ES-I3 (cell line): ENCODE measurements at regions not wholly inside any gene's neighbourhood (a gene's known extent, or its start where the extent isn't known, plus 50 kb on each side); places are given as distances from the start of the nearest gene placed in this dataset.

Source experiments
- H3K36me3 ChIP-seq: 2 replicates; pipeline ENCODE4 v1.6.1; 2013; ENCODE audit warnings: mild to moderate bottlenecking, low read length, control low read depth, moderate library complexity; ENCODE audit not compliant: insufficient read depth
- H3K4me1 ChIP-seq: 2 replicates; pipeline ENCODE4 v1.6.1; 2013; ENCODE audit warnings: mild to moderate bottlenecking, control low read depth, low read length; ENCODE audit not compliant: insufficient read depth
- H3K9ac ChIP-seq: 2 replicates; pipeline ENCODE4 v1.6.1; 2013; ENCODE audit warnings: low read depth, mild to moderate bottlenecking, low read length, moderate library complexity
- H3K9me3 ChIP-seq: 2 replicates; pipeline ENCODE4 v1.6.1; 2013; ENCODE audit warnings: mild to moderate bottlenecking, low read length, moderate library complexity; ENCODE audit not compliant: control insufficient read depth, insufficient read depth

DNA sequence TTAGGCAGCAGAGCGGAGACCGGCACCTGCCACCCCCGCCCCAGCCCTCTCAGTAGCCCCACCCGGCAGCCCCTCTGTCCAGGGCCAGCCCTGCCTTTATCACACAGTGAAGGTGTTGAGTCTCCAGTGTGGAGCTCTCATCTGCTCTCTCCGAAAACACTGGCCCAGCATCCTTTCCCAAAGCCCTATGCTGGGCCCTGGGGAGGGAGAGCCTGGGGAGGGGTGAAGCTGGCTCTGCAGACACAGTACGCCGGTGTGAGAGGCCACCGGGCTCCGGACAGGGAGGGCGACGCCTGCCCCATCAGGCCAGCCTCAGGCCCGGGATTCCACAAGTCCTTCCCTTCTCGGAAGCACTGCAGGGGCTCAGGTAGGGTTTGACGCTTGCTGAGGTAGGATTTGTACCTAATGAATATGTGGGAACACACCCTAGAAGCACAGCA lies 186.9 kb downstream of the ERMARD start:
- no peak overlapping the region for H3K9ac ChIP-seq
- no peaks in the 10 kb centered on the region for H3K9me3 ChIP-seq
- H3K4me1 ChIP-seq: no peaks in the 10 kb centered on the region
- no peaks in the 10 kb centered on the region for H3K36me3 ChIP-seq

DNA sequence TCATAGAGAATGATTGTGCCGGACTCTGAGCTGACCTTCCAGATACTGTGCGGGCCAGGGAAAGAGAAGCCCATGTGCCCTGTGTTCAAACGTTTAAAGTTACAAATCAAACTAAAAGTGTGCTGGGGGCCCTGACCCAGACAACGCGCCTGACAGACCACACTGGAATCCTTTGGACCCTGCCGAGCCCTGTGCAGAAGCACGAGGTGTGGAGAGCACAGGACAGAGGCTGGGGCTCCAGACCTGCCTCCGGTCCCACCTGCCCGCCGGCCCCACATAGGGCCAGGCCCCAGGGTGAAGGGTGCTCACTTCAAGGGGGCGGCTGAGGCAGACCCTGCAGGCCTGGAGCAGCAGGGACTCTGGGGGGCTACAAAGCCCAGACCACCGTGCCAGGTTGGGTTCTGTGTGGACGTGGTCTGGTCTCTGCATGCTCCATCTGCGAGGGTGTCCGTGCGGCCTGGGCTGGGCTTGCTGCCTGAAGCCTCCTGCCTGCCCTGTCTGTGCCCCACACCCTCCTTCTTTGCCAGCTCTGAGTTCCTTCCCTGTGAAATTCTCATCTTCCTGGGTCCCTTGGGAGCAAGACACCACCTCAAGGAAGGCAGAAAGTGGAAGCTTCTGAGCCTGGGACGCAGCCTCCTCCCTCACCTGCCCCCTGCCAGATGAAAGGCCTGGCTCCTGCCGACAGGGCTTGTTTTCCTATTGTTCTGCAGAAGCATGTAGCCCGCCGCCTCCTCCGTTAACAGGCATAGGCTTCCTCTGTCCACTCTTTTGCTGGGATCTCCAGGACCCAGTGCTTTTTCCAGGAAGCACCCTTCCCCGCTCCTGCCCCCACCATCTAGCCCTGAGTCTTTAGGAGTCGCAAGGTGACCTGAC lies 186.2 kb downstream of the ERMARD start:
- H3K36me3 ChIP-seq: no peaks in the 10 kb centered on the region

DNA sequence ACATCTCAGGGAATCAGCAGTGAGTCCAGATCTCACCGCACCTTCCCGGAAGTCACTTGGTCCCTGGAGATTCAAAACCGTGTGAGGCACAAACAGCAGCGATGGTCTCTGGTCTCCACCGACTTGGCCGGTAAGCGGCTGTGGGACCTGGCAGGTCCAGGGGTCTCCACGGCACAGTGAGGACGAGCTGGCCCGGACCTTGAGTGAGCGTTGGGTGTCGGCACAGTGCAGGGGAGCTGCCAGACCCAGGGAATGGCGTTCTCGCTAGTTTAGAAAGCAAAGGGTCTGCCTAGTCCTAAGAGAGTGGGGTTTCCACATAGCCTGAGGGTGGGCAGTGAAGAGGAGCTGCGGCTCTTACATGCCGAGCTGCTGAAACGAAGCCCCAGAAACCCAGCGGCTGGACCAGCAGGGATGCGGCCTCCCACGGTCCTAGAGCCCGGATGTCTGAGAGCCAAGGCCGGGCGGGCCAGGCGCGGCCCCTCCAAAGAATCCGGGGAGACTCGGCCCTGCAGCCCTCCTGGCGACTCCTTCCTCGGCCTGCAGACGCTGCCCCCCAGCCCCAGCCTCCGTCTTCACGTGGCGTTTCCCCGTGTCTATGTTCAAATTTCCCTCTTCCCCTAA lies 185.0 kb downstream of the ERMARD start:
- no peaks in the 10 kb centered on the region for H3K36me3 ChIP-seq
- H3K9ac ChIP-seq: no peak overlapping the region
- no peaks in the 10 kb centered on the region for H3K9me3 ChIP-seq
- H3K4me1 ChIP-seq: no peaks in the 10 kb centered on the region

More for the DNA sequence above, 186.2 kb downstream of the ERMARD start:
- Histone ChIP-seq H3K9me3 (no peaks in the 10 kb centered on the region), H3K4me1 (no peaks in the 10 kb centered on the region), H3K9ac (no peak overlapping the region)

- Histone ChIP-seq H3K4me1 (no peaks in the 10 kb centered on the region), H3K36me3 (no peaks in the 10 kb centered on the region), H3K9me3 (no peaks in the 10 kb centered on the region), H3K9ac (no peak overlapping the region)
Observed at GRCh38 chr6:169935861-169936260, 184.4 kb downstream of the ERMARD start.

DNA sequence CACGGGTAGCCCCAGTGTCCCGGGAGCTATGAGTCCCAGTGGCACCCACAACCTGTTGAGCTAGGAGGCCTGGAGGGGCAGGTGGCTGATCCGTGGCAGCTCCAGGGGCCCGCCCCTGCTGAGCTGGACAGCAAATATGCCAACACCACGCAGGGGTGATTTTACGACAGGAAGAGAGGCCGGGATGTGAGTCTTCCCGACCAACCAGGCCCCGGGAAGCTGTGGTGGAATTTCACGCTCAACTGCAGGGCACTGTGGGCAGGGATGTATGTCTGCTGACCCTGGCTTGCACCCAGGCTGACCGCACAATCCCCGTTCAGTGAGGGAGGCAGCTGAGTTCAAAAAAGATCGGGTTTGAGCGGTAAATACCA lies 183.9 kb downstream of the ERMARD start:
- Histone ChIP-seq H3K4me1 (no peaks in the 10 kb centered on the region), H3K9me3 (no peaks in the 10 kb centered on the region), H3K36me3 (no peaks in the 10 kb centered on the region), H3K9ac (no peak overlapping the region)

- Histone ChIP-seq H3K4me1 (no peaks in the 10 kb centered on the region), H3K9ac (no peak overlapping the region), H3K9me3 (no peaks in the 10 kb centered on the region), H3K36me3 (no peaks in the 10 kb centered on the region)
Observed at GRCh38 chr6:169934699-169935347, 183.4 kb downstream of the ERMARD start.

GRCh38 chr6:169933839-169934698 lies 182.6 kb downstream of the ERMARD start:
- Histone ChIP-seq H3K36me3 (no peaks in the 10 kb centered on the region), H3K4me1 (no peaks in the 10 kb centered on the region), H3K9me3 (no peaks in the 10 kb centered on the region), H3K9ac (no peak overlapping the region)

DNA sequence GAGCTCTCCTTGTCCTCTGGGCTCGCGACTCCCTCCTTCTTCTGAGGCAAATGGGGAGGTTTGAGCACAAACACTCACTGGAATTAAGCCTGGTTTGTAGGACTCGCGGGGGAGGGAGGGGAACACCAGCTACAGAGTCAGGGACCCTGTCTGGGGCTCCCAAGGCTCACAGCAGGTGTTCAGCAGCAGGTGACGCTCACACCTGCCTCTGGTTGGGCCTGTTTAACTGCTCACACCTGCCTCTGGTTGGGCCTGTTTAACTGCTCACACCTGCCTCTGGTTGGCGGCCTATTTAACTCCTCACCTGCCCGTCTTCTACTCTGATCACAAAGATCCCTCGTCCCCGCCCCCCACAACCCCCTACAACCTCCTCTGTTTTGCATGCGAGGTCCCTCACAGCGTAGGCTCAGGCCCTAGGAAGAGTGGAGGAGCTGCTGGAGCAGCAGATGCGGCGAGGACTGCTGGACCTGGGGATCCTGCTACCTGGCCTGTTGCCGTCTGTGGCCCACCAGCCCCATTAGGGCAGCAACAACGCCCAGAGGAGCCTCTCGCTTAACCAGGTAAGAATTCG lies 181.9 kb downstream of the ERMARD start:
- Histone ChIP-seq H3K9me3 (no peaks in the 10 kb centered on the region), H3K36me3 (no peaks in the 10 kb centered on the region)

GRCh38 chr6:169932491-169932890 lies 181.1 kb downstream of the ERMARD start:
- no peaks in the 10 kb centered on the region for H3K4me1 ChIP-seq
- no peaks in the 10 kb centered on the region for H3K36me3 ChIP-seq
- H3K9me3 ChIP-seq: no peaks in the 10 kb centered on the region
- H3K9ac ChIP-seq: no peak overlapping the region

More for the DNA sequence above, 181.9 kb downstream of the ERMARD start:
- no peak overlapping the region for H3K9ac ChIP-seq
- no peaks in the 10 kb centered on the region for H3K4me1 ChIP-seq

GRCh38 chr6:169931261-169931660 lies 179.8 kb downstream of the ERMARD start:
- no peaks in the 10 kb centered on the region for H3K36me3 ChIP-seq
- H3K9me3 ChIP-seq: no peaks in the 10 kb centered on the region
- no peaks in the 10 kb centered on the region for H3K4me1 ChIP-seq
- no peak overlapping the region for H3K9ac ChIP-seq

- Histone ChIP-seq H3K9ac (no peak overlapping the region), H3K4me1 (no peaks in the 10 kb centered on the region), H3K36me3 (no peaks in the 10 kb centered on the region), H3K9me3 (no peaks in the 10 kb centered on the region)
Observed at GRCh38 chr6:169930799-169931198, 179.4 kb downstream of the ERMARD start.

GRCh38 chr6:169927711-169928110 lies 176.3 kb downstream of the ERMARD start:
- Histone ChIP-seq H3K4me1 (no peaks in the 10 kb centered on the region), H3K9me3 (no peaks in the 10 kb centered on the region), H3K36me3 (no peaks in the 10 kb centered on the region), H3K9ac (no peak overlapping the region)

- no peaks in the 10 kb centered on the region for H3K9me3 ChIP-seq
- no peak overlapping the region for H3K9ac ChIP-seq
- no peaks in the 10 kb centered on the region for H3K4me1 ChIP-seq
- no peaks in the 10 kb centered on the region for H3K36me3 ChIP-seq
Observed at GRCh38 chr6:169926617-169927417, 175.4 kb downstream of the ERMARD start.
